ENCODE measurements at regions not wholly inside any gene's neighbourhood (a gene's known extent, or its start where the extent isn't known, plus 50 kb on each side); places are given as distances from the start of the nearest gene placed in this dataset.

- Mint-ChIP-seq H3K27me3 (ENCODE audit: unreplicated experiment) (peaks cover 36% of the 10 kb centered on the region), H3K27ac (ENCODE audit: unreplicated experiment) (no peak overlapping the region), H3K4me1 (ENCODE audit: low read depth, unreplicated experiment) (no peaks in the 10 kb centered on the region), H3K36me3 (ENCODE audit: insufficient read depth, unreplicated experiment) (no peaks in the 10 kb centered on the region), H3K4me3 (ENCODE audit: low read depth, unreplicated experiment) (no peak overlapping the region), H3K9me3 (ENCODE audit: low read depth, unreplicated experiment) (peaks cover 5% of the 10 kb centered on the region)
- no peak for DNase-seq
- intact Hi-C loops (cut with micrococcal nuclease; ENCODE audit: unreplicated experiment) = no loop called here
- no TSS peak for BruUV-seq (replicated peaks)
- no peak for TF ChIP-seq CTCF (IDR thresholded peaks at IDR 0.05; ENCODE audit: unreplicated experiment)
- CTCF ChIA-PET = no interaction called here
These were observed 217.0 kb downstream of the DLL1 start for GRCh38 chr6:170073846-170074245.

- H3K36me3 Mint-ChIP-seq (ENCODE audit: insufficient read depth, unreplicated experiment) = no peaks in the 10 kb centered on the region
- DNase-seq = no peak
These were observed 218.6 kb downstream of the DLL1 start for GRCh38 chr6:170072246-170072645.

GRCh38 chr6:170069611-170070010 lies 221.3 kb downstream of the DLL1 start:
- no TSS peak for BruUV-seq (replicated peaks)
- H3K27ac Mint-ChIP-seq (ENCODE audit: unreplicated experiment) = no peak overlapping the region

More at GRCh38 chr6:170072246-170072645, 218.6 kb downstream of the DLL1 start:
- Mint-ChIP-seq H3K27ac (ENCODE audit: unreplicated experiment) (no peak overlapping the region), H3K4me1 (ENCODE audit: low read depth, unreplicated experiment) (no peaks in the 10 kb centered on the region), H3K9me3 (ENCODE audit: low read depth, unreplicated experiment) (peaks cover 5% of the 10 kb centered on the region), H3K4me3 (ENCODE audit: low read depth, unreplicated experiment) (no peak overlapping the region), H3K27me3 (ENCODE audit: unreplicated experiment) (peaks cover 39% of the 10 kb centered on the region)
- intact Hi-C loops (cut with micrococcal nuclease; ENCODE audit: unreplicated experiment) = no loop called here
- TF ChIP-seq CTCF (IDR thresholded peaks at IDR 0.05; ENCODE audit: unreplicated experiment) = no peak
- no TSS peak for BruUV-seq (replicated peaks)
- CTCF ChIA-PET = no interaction called here

GRCh38 chr6:170068496-170068895 lies 222.4 kb downstream of the DLL1 start:
- Mint-ChIP-seq H3K36me3 (ENCODE audit: insufficient read depth, unreplicated experiment) (no peaks in the 10 kb centered on the region), H3K27me3 (ENCODE audit: unreplicated experiment) (peaks cover 29% of the 10 kb centered on the region), H3K4me1 (ENCODE audit: low read depth, unreplicated experiment) (no peaks in the 10 kb centered on the region), H3K9me3 (ENCODE audit: low read depth, unreplicated experiment) (peaks cover 5% of the 10 kb centered on the region), H3K27ac (ENCODE audit: unreplicated experiment) (no peak overlapping the region), H3K4me3 (ENCODE audit: low read depth, unreplicated experiment) (no peak overlapping the region)
- no peak for TF ChIP-seq CTCF (IDR thresholded peaks at IDR 0.05; ENCODE audit: unreplicated experiment)
- no TSS peak for BruUV-seq (replicated peaks)
- CTCF ChIA-PET = no interaction called here
- intact Hi-C loops (cut with micrococcal nuclease; ENCODE audit: unreplicated experiment) = no loop called here
- no peak for DNase-seq

More at GRCh38 chr6:170069611-170070010, 221.3 kb downstream of the DLL1 start:
- TF ChIP-seq CTCF (IDR thresholded peaks at IDR 0.05; ENCODE audit: unreplicated experiment) = no peak
- Mint-ChIP-seq H3K36me3 (ENCODE audit: insufficient read depth, unreplicated experiment) (no peaks in the 10 kb centered on the region), H3K27me3 (ENCODE audit: unreplicated experiment) (peaks cover 39% of the 10 kb centered on the region), H3K4me3 (ENCODE audit: low read depth, unreplicated experiment) (no peak overlapping the region), H3K4me1 (ENCODE audit: low read depth, unreplicated experiment) (no peaks in the 10 kb centered on the region), H3K9me3 (ENCODE audit: low read depth, unreplicated experiment) (peaks cover 5% of the 10 kb centered on the region)
- no peak for DNase-seq
- intact Hi-C loops (cut with micrococcal nuclease; ENCODE audit: unreplicated experiment) = no loop called here
- CTCF ChIA-PET = no interaction called here
